Ovary (tissue), 3 donors: ENCODE measurements at regions not wholly inside any gene's neighbourhood (a gene's known extent, or its start where the extent isn't known, plus 50 kb on each side); places are given as distances from the start of the nearest gene placed in this dataset.

ENCODE experiments used
- POLR2A ChIP-seq: fragments of 450-650 bp; IDR thresholded peaks from one replicate; pipeline ENCODE4 v1.6.1; 2017; ENCODE audit warnings: antibody characterized with exemption, mild to moderate bottlenecking, moderate library complexity
- TF ChIP-seq, protein P1 (sequence below), 3 donors: fragments of 450-650 bp in 2 of 3; fragments of 200-600 bp in 1 of 3; IDR thresholded peaks; one replicate each; pipeline versions ENCODE4 v1.5.1 to v1.8.0; 2016 to 2022; ENCODE audit warnings: antibody characterized with exemption in 3 of 3, mild to moderate bottlenecking in 1 of 3
- donor health status: DM: no; HTN: no; CAD: no.

DNA sequence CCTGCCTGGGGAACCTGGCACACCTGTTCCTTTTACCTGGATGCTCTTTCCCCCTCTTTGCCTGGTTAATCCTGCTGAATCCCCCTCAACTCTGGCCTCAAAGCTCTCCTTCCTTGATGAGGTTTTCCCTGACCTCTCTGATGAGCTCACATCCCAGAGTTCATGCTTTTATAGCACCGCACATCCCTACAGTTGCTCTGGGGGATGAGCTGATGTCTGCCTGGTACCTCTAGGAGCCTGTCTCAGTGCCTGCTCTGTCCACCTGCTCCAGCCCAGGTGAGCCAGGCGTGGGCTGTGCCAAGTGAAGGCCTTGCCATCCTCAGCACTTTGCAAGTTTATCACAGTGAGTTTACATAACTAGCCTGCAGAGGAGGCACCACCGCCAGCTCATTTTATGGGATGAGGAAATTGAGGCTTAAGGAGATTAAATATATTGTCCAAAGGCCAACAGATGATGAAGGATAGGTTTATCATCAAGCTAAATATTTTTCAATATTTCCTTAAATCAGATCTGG lies 58.6 kb upstream of the TMPRSS2 start:
- TF ChIP-seq, protein P1, sequence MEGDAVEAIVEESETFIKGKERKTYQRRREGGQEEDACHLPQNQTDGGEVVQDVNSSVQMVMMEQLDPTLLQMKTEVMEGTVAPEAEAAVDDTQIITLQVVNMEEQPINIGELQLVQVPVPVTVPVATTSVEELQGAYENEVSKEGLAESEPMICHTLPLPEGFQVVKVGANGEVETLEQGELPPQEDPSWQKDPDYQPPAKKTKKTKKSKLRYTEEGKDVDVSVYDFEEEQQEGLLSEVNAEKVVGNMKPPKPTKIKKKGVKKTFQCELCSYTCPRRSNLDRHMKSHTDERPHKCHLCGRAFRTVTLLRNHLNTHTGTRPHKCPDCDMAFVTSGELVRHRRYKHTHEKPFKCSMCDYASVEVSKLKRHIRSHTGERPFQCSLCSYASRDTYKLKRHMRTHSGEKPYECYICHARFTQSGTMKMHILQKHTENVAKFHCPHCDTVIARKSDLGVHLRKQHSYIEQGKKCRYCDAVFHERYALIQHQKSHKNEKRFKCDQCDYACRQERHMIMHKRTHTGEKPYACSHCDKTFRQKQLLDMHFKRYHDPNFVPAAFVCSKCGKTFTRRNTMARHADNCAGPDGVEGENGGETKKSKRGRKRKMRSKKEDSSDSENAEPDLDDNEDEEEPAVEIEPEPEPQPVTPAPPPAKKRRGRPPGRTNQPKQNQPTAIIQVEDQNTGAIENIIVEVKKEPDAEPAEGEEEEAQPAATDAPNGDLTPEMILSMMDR (IDR thresholded peaks at IDR 0.05), result no peak
- TF ChIP-seq POLR2A, result no peak
